ENCODE measurements at regions not wholly inside any gene's neighbourhood (a gene's known extent, or its start where the extent isn't known, plus 50 kb on each side); places are given as distances from the start of the nearest gene placed in this dataset.

- Histone ChIP-seq H3K9me1 (ENCODE audit: insufficient read depth, low read length) (peaks cover 13% of the 10 kb centered on the region), H2BK15ac (ENCODE audit: low read depth, low read length) (no peak overlapping the region), H3K9me3 (ENCODE audit: control insufficient read depth, insufficient read depth, low read length) (peaks cover 3% of the 10 kb centered on the region), H3K4ac (ENCODE audit: low read depth, low read length) (no peak overlapping the region), H3K56ac (ENCODE audit: extremely low read depth, insufficient read depth, low read length) (no peak overlapping the region), H3K18ac (ENCODE audit: low read depth, low read length) (peak overlapping the region; percentile 80; the same call in 1 of the 2 replicates), H2AK5ac (ENCODE audit: low read depth, low read length) (no peak overlapping the region), H3K27me3 (ENCODE audit: control insufficient read depth, insufficient read depth, low read length) (no peaks in the 10 kb centered on the region), H2AFZ (replicated peaks; ENCODE audit: low read length, poor library complexity) (no peak overlapping the region), H2BK5ac (ENCODE audit: low read depth, low read length, poor library complexity, severe bottlenecking) (peak overlapping the region; percentile 58), H3K23ac (ENCODE audit: low read depth, low read length) (peak overlapping the region; percentile 72), H4K91ac (ENCODE audit: insufficient read depth, low read depth, low read length) (no peak overlapping the region), H2AK9ac (replicated peaks; ENCODE audit: low read depth, low read length, poor library complexity) (no peak overlapping the region), H3K36me3 (ENCODE audit: control insufficient read depth, insufficient read depth, low read length) (no peaks in the 10 kb centered on the region), H2BK20ac (ENCODE audit: low read depth, low read length) (peak overlapping the region; percentile 7; the same call in 1 of the 2 replicates), H3K4me2 (ENCODE audit: low read depth, low read length) (no peak overlapping the region), H4K8ac (ENCODE audit: low read depth in 2 of 2, low read length in 2 of 2) (peak overlapping the region in 1 of 2 experiments; percentile 25; a peak in 2 of 4 replicates), H4K20me1 (ENCODE audit: insufficient read depth, low read length) (no peaks in the 10 kb centered on the region), H3K79me1 (ENCODE audit: low read depth in 1 of 2, low read length in 2 of 2) (no peaks in the 10 kb centered on the region), H3K4me3 (ENCODE audit: insufficient read depth, low read depth, low read length) (no peak overlapping the region), H3K9ac (ENCODE audit: low read depth, low read length) (no peak overlapping the region), H3K27ac (ENCODE audit: insufficient read depth, low read length) (no peak overlapping the region), H4K5ac (ENCODE audit: low read depth, low read length) (peak overlapping the region; percentile 51; the same call in 1 of the 2 replicates), H3K4me1 (ENCODE audit: control insufficient read depth, insufficient read depth, low read length) (peaks cover 11% of the 10 kb centered on the region), H3K14ac (replicated peaks; ENCODE audit: low read depth, low read length) (peak overlapping the region; percentile 65; the same call in 1 of the 2 replicates), H2BK120ac (ENCODE audit: low read depth, low read length) (peak overlapping the region; percentile 72)
- no TSS peak for BruUV-seq (replicated peaks)
- ATAC-seq (ENCODE audit: low read depth) (peak; percentile 11; the same call in 1 of the 2 replicates), DNase-seq (peak; percentile 66)
- no peak for TF ChIP-seq CHD1 (IDR thresholded peaks at IDR 0.05; ENCODE audit: low read depth, low read length)
- no peak for TF ChIP-seq CTCF (conservative IDR thresholded peaks at IDR 0.05; ENCODE audit: low read depth, low read length)
- peak; percentile 87 for TF ChIP-seq CEBPB (IDR thresholded peaks at IDR 0.05; ENCODE audit: low read depth, low read length)
- no peak for TF ChIP-seq MAFK (IDR thresholded peaks at IDR 0.05; ENCODE audit: low read depth, low read length)
- no peak for TF ChIP-seq POLR2A (IDR thresholded peaks at IDR 0.05; ENCODE audit: low read depth, low read length)
- no peak for TF ChIP-seq MAZ (IDR thresholded peaks at IDR 0.05; ENCODE audit: borderline replicate concordance, low read depth, low read length)
- TF ChIP-seq SMC3 (IDR thresholded peaks at IDR 0.05; ENCODE audit: low read depth, low read length) = no peak
- no peak for TF ChIP-seq RCOR1 (IDR thresholded peaks at IDR 0.05; ENCODE audit: insufficient replicate concordance, low read length)
- ChIA-PET CTCF (no interaction called here), POLR2A (ENCODE audit: unreplicated experiment) (no interaction called here)
- dilution Hi-C loops (cut with HindIII; ENCODE audit: low sequenced_read_pairs, unreplicated experiment) (no loop called here), in situ Hi-C loops (cut with MboI; ENCODE audit: low sequenced_read_pairs) (no loop called here), intact Hi-C loops (cut with micrococcal nuclease) (no loop called here)
- no CpG with 5 or more reads among the region's 5 CpGs for WGBS, 2 experiments (ENCODE audit: extremely low coverage in 2 of 2, insufficient read length in 1 of 2)
Observed at GRCh38 chr12:58504143-58504938, 416.0 kb downstream of the LRIG3 start.
